SK-N-SH treated with all-trans-retinoic acid at 6 μM for 48 hours (cell line): ENCODE measurements at regions not wholly inside any gene's neighbourhood (a gene's known extent, or its start where the extent isn't known, plus 50 kb on each side); places are given as distances from the start of the nearest gene placed in this dataset.

Experiments
- ATAC-seq: fragments of 200-7000 bp; cut with Tn5 transposase; 3 replicates; pipeline ENCODE4 v1.9.1; 2020; ENCODE audit warnings: mild to moderate bottlenecking, moderate library complexity
- ARNTL ChIP-seq: fragments of 450-650 bp; formaldehyde crosslinking; IDR thresholded peaks from 2 replicates; pipeline ENCODE4 v1.5.0; 2020; ENCODE audit warnings: low read depth, mild to moderate bottlenecking, moderate library complexity, borderline replicate concordance
- BACH2 ChIP-seq: fragments of 250-450 bp; sonication (Bioruptor Pico); IDR thresholded peaks from 2 replicates; pipeline ENCODE4 v1.9.0; 2021; ENCODE audit warnings: mild to moderate bottlenecking, borderline replicate concordance
- CREB5 ChIP-seq: fragments of 250-450 bp; sonication (Bioruptor Pico); IDR thresholded peaks from 2 replicates; pipeline ENCODE4 v1.5.1; 2020; ENCODE audit warnings: low read depth, mild to moderate bottlenecking, moderate library complexity
- CSDC2 ChIP-seq: fragments of 250-450 bp; sonication (Bioruptor Pico); IDR thresholded peaks from 2 replicates; pipeline ENCODE4 v1.5.0; 2020; ENCODE audit warnings: mild to moderate bottlenecking, moderate library complexity
- ESRRG ChIP-seq: fragments of 250-450 bp; sonication (Bioruptor Pico); IDR thresholded peaks from 2 replicates; pipeline ENCODE4 v1.6.1; 2021; ENCODE audit warnings: mild to moderate bottlenecking
- ISL1 ChIP-seq: fragments of 250-450 bp; sonication (Bioruptor Pico); IDR thresholded peaks from 2 replicates; pipeline ENCODE4 v2.1.2; 2022; ENCODE audit warnings: mild to moderate bottlenecking, moderate library complexity
- OSR1 ChIP-seq: fragments of 250-450 bp; sonication (Bioruptor Pico); IDR thresholded peaks from 2 replicates; pipeline ENCODE4 v1.8.0; 2022; ENCODE audit warnings: moderate library complexity, mild to moderate bottlenecking, inconsistent platforms
- PATZ1 ChIP-seq: fragments of 250-450 bp; sonication (Bioruptor Pico); IDR thresholded peaks from 2 replicates; pipeline ENCODE4 v1.8.0; 2020; ENCODE audit warnings: mild to moderate bottlenecking, moderate library complexity, borderline replicate concordance
- PPARA ChIP-seq: fragments of 250-450 bp; sonication (Bioruptor Pico); IDR thresholded peaks from 2 replicates; pipeline ENCODE4 v1.5.0; 2020; ENCODE audit warnings: mild to moderate bottlenecking, borderline replicate concordance
- RARB ChIP-seq: fragments of 250-450 bp; sonication (Bioruptor Pico); IDR thresholded peaks from 2 replicates; pipeline ENCODE4 v1.8.0; 2021; ENCODE audit warnings: mild to moderate bottlenecking, moderate library complexity
- SNAI2 ChIP-seq: fragments of 250-450 bp; sonication (Bioruptor Pico); IDR thresholded peaks from 2 replicates; pipeline ENCODE4 v1.5.0; 2020; ENCODE audit warnings: mild to moderate bottlenecking, moderate library complexity
- TCF4 ChIP-seq: fragments of 250-450 bp; sonication (Bioruptor Pico); IDR thresholded peaks from 2 replicates; pipeline ENCODE4 v1.8.0; 2021; ENCODE audit warnings: mild to moderate bottlenecking, moderate library complexity, borderline replicate concordance
- ZC3H10 ChIP-seq: fragments of 250-450 bp; sonication (Bioruptor Pico); IDR thresholded peaks from 2 replicates; pipeline ENCODE4 v1.5.1; 2021; ENCODE audit warnings: mild to moderate bottlenecking, moderate library complexity
- ZFP3 ChIP-seq: fragments of 250-450 bp; sonication (Bioruptor Pico); IDR thresholded peaks from 2 replicates; pipeline ENCODE4 v1.5.0; 2020; ENCODE audit warnings: mild to moderate bottlenecking, moderate library complexity
- ZFP30 ChIP-seq: fragments of 450-650 bp; formaldehyde crosslinking; IDR thresholded peaks from 2 replicates; pipeline ENCODE4 v1.5.0; 2022; ENCODE audit warnings: mild to moderate bottlenecking, moderate library complexity
- ZNF565 ChIP-seq: fragments of 450-650 bp; formaldehyde crosslinking; conservative IDR thresholded peaks from 2 replicates; pipeline ENCODE4 v1.5.0; 2020; ENCODE audit warnings: low read depth, mild to moderate bottlenecking, moderate library complexity
- ZNF70 ChIP-seq: fragments of 450-650 bp; formaldehyde crosslinking; IDR thresholded peaks from 2 replicates; pipeline ENCODE4 v1.5.0; 2020; ENCODE audit warnings: mild to moderate bottlenecking, moderate library complexity
- ZNF8 ChIP-seq: fragments of 450-650 bp; formaldehyde crosslinking; IDR thresholded peaks from 2 replicates; pipeline ENCODE4 v1.5.0; 2020; ENCODE audit warnings: mild to moderate bottlenecking, moderate library complexity
- TF ChIP-seq, protein P1 (sequence below): fragments of 250-450 bp; sonication (Bioruptor Pico); IDR thresholded peaks from 2 replicates; pipeline ENCODE4 v1.8.0; 2021; ENCODE audit warnings: low read depth, mild to moderate bottlenecking, moderate library complexity, borderline replicate concordance
- TF ChIP-seq, protein P2 (sequence below): fragments of 250-450 bp; sonication (Bioruptor Pico); IDR thresholded peaks from 2 replicates; pipeline ENCODE4 v1.5.0; 2020; ENCODE audit warnings: mild to moderate bottlenecking, moderate library complexity

GRCh38 chr6:91485047-91485446, 898.2 kb upstream of the MAP3K7 start (continued):
- no peak for TF ChIP-seq CREB5 (CRISPR knock-in tag)
- TF ChIP-seq ZFP30, result no peak

DNA sequence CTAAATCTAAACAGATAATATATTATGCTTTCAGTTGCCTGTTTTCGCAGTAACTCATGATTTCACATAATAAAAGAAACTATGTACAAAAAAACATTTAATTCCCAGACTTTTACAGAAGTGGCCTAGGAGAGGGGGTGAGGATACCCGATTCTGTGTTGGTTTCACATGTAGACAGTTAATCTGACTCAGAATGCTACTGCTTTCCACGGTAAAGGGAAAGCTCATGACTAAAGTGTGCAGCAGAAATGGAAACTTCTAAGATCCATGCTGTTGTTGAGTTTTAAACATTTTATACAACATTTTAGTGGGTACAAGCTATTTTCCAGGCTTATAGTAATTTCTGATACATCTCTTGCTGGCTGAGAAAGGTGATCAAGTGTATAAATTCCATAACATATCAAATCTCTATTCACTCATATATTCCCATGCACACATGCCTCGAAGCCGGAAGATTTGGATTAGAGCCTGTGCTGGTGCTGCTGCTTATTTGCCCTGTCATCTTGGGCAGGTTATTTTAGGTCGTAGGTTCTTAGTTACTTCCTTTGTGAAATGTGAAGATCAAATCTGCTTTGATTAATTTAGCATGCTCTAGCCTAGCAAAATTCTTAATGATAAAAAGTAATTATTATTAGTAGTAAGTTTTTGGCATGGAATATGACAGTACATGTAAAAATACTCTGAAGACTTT, 896.7 kb upstream of the MAP3K7 start:
- no peak for ATAC-seq
- TF ChIP-seq BACH2 (CRISPR knock-in tag), result no peak
- TF ChIP-seq PPARA, result no peak
- TF ChIP-seq SNAI2 (CRISPR knock-in tag), result no peak
- TF ChIP-seq, protein P1, sequence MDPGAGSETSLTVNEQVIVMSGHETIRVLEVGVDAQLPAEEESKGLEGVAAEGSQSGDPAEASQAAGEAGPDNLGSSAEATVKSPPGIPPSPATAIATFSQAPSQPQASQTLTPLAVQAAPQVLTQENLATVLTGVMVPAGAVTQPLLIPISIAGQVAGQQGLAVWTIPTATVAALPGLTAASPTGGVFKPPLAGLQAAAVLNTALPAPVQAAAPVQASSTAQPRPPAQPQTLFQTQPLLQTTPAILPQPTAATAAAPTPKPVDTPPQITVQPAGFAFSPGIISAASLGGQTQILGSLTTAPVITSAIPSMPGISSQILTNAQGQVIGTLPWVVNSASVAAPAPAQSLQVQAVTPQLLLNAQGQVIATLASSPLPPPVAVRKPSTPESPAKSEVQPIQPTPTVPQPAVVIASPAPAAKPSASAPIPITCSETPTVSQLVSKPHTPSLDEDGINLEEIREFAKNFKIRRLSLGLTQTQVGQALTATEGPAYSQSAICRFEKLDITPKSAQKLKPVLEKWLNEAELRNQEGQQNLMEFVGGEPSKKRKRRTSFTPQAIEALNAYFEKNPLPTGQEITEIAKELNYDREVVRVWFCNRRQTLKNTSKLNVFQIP (CRISPR knock-in tag), result no peak
- TF ChIP-seq TCF4 (CRISPR knock-in tag), result no peak
- TF ChIP-seq ISL1, result no peak

DNA sequence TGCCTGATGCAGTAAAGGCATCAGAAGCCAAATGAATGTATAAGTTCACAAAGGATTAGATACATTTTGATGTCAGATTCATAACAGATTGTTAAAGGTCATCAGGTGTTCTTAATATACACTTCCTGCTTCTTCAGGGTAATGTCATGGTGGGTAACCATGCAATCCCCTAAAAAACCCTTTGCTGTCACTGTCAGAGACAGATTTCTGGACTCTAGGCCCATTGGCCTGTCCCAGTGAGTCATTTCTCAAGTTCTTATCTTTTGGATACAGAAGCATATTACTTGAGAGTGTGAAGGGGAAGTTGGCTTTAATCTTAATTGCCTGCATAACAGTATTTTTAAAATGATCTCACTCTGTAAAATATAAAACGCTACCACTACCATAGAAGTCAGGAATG, 895.6 kb upstream of the MAP3K7 start:
- TF ChIP-seq OSR1 (CRISPR knock-in tag) (no peak), ESRRG (CRISPR knock-in tag) (no peak), ZNF565 (CRISPR knock-in tag) (no peak), CREB5 (CRISPR knock-in tag) (no peak), TCF4 (CRISPR knock-in tag) (no peak), ZNF8 (CRISPR knock-in tag) (no peak), CSDC2 (CRISPR knock-in tag) (no peak), BACH2 (CRISPR knock-in tag) (no peak), ARNTL (CRISPR knock-in tag) (no peak), ZFP3 (CRISPR knock-in tag) (no peak), PATZ1 (CRISPR knock-in tag) (no peak), ZNF70 (CRISPR knock-in tag) (no peak), RARB (CRISPR knock-in tag) (no peak)
- TF ChIP-seq, protein P1 (CRISPR knock-in tag), result no peak
- no peak for ATAC-seq

GRCh38 chr6:91480402-91480801, 893.5 kb upstream of the MAP3K7 start:
- ATAC-seq, result no peak
- TF ChIP-seq, protein P1 (CRISPR knock-in tag), result no peak
- TF ChIP-seq CSDC2 (CRISPR knock-in tag) (no peak), ZNF70 (CRISPR knock-in tag) (no peak), ZC3H10 (CRISPR knock-in tag) (no peak), CREB5 (CRISPR knock-in tag) (no peak), ZNF565 (CRISPR knock-in tag) (no peak), ISL1 (no peak), ZFP3 (CRISPR knock-in tag) (no peak), PPARA (no peak)
- TF ChIP-seq, protein P2, sequence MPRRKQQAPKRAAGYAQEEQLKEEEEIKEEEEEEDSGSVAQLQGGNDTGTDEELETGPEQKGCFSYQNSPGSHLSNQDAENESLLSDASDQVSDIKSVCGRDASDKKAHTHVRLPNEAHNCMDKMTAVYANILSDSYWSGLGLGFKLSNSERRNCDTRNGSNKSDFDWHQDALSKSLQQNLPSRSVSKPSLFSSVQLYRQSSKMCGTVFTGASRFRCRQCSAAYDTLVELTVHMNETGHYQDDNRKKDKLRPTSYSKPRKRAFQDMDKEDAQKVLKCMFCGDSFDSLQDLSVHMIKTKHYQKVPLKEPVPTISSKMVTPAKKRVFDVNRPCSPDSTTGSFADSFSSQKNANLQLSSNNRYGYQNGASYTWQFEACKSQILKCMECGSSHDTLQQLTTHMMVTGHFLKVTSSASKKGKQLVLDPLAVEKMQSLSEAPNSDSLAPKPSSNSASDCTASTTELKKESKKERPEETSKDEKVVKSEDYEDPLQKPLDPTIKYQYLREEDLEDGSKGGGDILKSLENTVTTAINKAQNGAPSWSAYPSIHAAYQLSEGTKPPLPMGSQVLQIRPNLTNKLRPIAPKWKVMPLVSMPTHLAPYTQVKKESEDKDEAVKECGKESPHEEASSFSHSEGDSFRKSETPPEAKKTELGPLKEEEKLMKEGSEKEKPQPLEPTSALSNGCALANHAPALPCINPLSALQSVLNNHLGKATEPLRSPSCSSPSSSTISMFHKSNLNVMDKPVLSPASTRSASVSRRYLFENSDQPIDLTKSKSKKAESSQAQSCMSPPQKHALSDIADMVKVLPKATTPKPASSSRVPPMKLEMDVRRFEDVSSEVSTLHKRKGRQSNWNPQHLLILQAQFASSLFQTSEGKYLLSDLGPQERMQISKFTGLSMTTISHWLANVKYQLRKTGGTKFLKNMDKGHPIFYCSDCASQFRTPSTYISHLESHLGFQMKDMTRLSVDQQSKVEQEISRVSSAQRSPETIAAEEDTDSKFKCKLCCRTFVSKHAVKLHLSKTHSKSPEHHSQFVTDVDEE, result no peak
- TF ChIP-seq, all 23 proteins: peak for 0
